ENCODE measurements at regions not wholly inside any gene's neighbourhood (a gene's known extent, or its start where the extent isn't known, plus 50 kb on each side); places are given as distances from the start of the nearest gene placed in this dataset.
"Not testable (repeated sequence)": the region's sequence is repeated elsewhere in the genome, so short reads cannot be mapped to it uniquely, and the experiment has no call there.

DNA sequence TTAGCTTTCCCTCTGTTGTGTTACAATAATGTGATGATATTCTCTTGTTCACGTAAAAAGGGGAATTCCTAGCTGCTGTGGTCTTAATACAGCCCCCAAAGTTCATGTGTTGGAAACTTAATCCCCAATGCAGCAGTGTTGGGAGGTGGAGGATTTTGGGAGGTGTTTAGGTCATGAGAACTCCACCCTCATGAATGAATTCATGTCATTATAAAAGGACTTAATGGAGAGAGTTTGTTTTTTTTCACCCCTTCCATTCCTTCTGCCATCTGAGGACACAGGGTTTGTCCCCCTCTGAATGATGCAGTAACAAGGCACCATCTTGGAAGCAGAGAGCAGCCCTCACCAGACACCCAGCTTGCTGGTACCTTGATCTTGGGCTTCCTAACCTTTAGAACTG, 253.4 kb upstream of the DDHD1 start:
- Histone ChIP-seq H3K27ac (no peak overlapping the region), H3K36me3 (no peaks in the 10 kb centered on the region), H3K4me1 (peaks cover 0 to 4% (median 0%) of the 10 kb centered on the region in 4 donors), H3K27me3 (no peaks in the 10 kb centered on the region), H3K4me3 (no peak overlapping the region), H3K9me3 (no peaks in the 10 kb centered on the region)
- 83 to 88% methylated on average over 1 of the region's 1 CpG for WGBS, 2 donors
- intact Hi-C loops (cut with DNase I) = no loop called here
- TF ChIP-seq, protein P1, sequence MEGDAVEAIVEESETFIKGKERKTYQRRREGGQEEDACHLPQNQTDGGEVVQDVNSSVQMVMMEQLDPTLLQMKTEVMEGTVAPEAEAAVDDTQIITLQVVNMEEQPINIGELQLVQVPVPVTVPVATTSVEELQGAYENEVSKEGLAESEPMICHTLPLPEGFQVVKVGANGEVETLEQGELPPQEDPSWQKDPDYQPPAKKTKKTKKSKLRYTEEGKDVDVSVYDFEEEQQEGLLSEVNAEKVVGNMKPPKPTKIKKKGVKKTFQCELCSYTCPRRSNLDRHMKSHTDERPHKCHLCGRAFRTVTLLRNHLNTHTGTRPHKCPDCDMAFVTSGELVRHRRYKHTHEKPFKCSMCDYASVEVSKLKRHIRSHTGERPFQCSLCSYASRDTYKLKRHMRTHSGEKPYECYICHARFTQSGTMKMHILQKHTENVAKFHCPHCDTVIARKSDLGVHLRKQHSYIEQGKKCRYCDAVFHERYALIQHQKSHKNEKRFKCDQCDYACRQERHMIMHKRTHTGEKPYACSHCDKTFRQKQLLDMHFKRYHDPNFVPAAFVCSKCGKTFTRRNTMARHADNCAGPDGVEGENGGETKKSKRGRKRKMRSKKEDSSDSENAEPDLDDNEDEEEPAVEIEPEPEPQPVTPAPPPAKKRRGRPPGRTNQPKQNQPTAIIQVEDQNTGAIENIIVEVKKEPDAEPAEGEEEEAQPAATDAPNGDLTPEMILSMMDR (IDR thresholded peaks at IDR 0.05) = no peak
- TF ChIP-seq POLR2A (IDR thresholded peaks at IDR 0.05) (no peak), EP300 (IDR thresholded peaks at IDR 0.05) (no peak), POLR2AphosphoS5 (IDR thresholded peaks at IDR 0.05) (no peak)
- DNase-seq = no peak

DNA sequence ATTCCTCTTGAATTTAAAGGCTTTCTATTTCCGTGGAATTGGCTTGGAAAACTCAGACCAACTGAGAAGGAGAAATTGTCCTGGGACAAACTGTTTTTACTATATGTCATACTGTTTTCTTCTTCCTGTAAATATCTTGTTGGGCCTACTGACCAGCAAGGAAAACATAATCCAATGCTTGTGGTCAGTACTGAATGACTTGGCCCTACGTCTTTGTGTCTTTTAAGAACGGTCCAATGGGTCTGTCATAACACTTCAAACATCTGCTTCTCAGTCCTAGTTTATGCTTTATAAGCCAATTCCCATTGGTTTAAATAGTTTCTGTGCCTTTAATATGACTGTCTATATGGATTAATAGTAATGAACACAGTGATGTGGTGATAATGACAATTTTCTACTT, 248.5 kb upstream of the DDHD1 start:
- H3K36me3 ChIP-seq = no peaks in the 10 kb centered on the region
- no peak overlapping the region for H3K27ac ChIP-seq
- H3K4me3 ChIP-seq = no peak overlapping the region
- no peaks in the 10 kb centered on the region for H3K9me3 ChIP-seq
- no peaks in the 10 kb centered on the region for H3K4me1 ChIP-seq
- intact Hi-C loops (cut with DNase I) = no loop called here
- TF ChIP-seq, protein P1 (IDR thresholded peaks at IDR 0.05) = no peak
- TF ChIP-seq POLR2A (IDR thresholded peaks at IDR 0.05) = no peak
- TF ChIP-seq EP300 (IDR thresholded peaks at IDR 0.05) = no peak
- no peak for TF ChIP-seq POLR2AphosphoS5 (IDR thresholded peaks at IDR 0.05)
- 53 to 78% methylated on average over 3 of the region's 3 CpGs for WGBS, 2 donors
- no peaks in the 10 kb centered on the region for H3K27me3 ChIP-seq
- no peak for DNase-seq

DNA sequence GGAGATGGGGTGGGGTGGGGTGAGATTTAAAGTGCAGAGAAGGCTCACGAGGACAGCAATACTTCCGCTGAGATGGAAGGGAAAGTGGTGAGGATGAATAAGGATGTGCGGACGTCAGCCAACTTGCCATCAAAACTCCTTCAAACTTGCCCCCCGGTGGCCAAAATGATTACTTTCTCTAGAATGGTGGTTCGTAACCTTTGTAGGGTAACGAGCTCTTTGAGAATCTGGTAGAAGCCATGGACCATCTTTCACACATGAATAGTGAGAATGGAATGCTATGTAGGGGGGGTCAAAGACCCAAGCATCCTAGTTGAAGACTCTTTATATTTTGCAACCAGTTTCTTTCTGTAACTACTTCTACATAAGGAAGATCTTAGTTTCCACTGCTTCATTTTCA, 245.9 kb upstream of the DDHD1 start:
- TF ChIP-seq POLR2A (IDR thresholded peaks at IDR 0.05) = no peak
- no peak for TF ChIP-seq POLR2AphosphoS5 (IDR thresholded peaks at IDR 0.05)
- TF ChIP-seq, protein P1 (IDR thresholded peaks at IDR 0.05) = no peak
- no peak for TF ChIP-seq EP300 (IDR thresholded peaks at IDR 0.05)
- intact Hi-C loops (cut with DNase I) = no loop called here
- H3K27me3 ChIP-seq = no peaks in the 10 kb centered on the region
- DNase-seq = no peak
- WGBS, 2 donors = 83% methylated on average over 7 of the region's 7 CpGs
- H3K4me1 ChIP-seq = no peaks in the 10 kb centered on the region
- H3K27ac ChIP-seq = no peak overlapping the region
- H3K9me3 ChIP-seq = peaks cover 0 to 7% (median 0%) of the 10 kb centered on the region in 4 donors
- no peak overlapping the region for H3K4me3 ChIP-seq
- H3K36me3 ChIP-seq = no peaks in the 10 kb centered on the region

DNA sequence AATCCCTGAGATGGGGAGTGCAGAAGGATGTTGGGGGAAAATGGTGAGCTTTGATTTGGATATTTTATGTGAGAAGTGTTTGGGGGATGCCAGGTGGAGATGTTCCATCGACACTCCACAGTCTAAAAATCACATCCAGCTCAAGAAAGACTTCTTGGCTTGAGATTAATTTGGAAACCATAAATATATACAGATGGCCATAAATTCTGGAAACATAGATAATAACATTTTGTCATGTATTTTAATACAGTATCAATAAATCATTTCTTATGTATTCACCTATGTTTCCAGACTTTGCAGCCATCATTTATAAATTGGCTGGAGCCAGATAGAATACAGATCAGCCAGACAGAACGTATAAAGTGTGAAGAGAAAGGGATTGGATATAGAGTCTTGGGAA, 245.5 kb upstream of the DDHD1 start:
- WGBS, 2 donors = 85 to 87% methylated on average over 2 of the region's 2 CpGs
- no peak for DNase-seq
- peaks cover 0 to 7% (median 0%) of the 10 kb centered on the region in 4 donors for H3K9me3 ChIP-seq
- intact Hi-C loops (cut with DNase I) = no loop called here
- no peaks in the 10 kb centered on the region for H3K27me3 ChIP-seq
- TF ChIP-seq POLR2AphosphoS5 (IDR thresholded peaks at IDR 0.05) (no peak), POLR2A (IDR thresholded peaks at IDR 0.05) (no peak), EP300 (IDR thresholded peaks at IDR 0.05) (no peak)
- TF ChIP-seq, protein P1 (IDR thresholded peaks at IDR 0.05) = no peak
- H3K36me3 ChIP-seq = no peaks in the 10 kb centered on the region
- H3K4me1 ChIP-seq = no peaks in the 10 kb centered on the region
- no peak overlapping the region for H3K4me3 ChIP-seq
- no peak overlapping the region for H3K27ac ChIP-seq

DNA sequence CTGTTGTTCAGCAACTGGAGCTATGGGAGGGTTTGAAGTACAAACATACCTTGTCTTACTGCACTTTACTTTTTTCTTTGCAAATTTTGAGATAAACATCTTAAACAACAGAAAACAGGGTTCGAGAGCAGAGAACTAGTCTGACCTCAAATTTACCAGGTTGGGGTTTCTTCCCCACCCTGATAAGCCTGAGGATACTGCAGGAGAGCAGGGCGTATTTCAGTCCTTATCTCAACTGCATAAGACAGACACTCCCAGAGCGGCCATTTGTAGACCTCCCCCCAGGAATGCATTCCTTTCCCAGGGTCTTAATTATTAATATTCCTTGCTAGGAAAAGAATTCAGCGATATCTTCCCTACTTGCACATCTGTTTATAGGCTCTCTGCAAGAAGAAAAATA, 242.1 kb upstream of the DDHD1 start:
- H3K36me3 ChIP-seq; H3K27ac ChIP-seq; H3K9me3 ChIP-seq; DNase-seq; H3K4me3 ChIP-seq; H3K27me3 ChIP-seq; intact Hi-C loops (cut with DNase I); H3K4me1 ChIP-seq: not testable (repeated sequence)
- 94% methylated on average over 4 of the region's 4 CpGs for WGBS, 2 donors
